Stimulated activated CD8-positive, alpha-beta memory T cell treated with anti-CD3 and anti-CD28 coated beads, Interleukin-12 subunit alpha, Interleukin-12 subunit beta, amount 100 ng/mL, for 1 hour (primary cell): ENCODE measurements at regions not wholly inside any gene's neighbourhood (a gene's known extent, or its start where the extent isn't known, plus 50 kb on each side); places are given as distances from the start of the nearest gene placed in this dataset.

ENCODE experiments used
- DNase-seq: peaks from one replicate; pipeline ENCODE4 v3.0.0-alpha.2; 2020; ENCODE audit warnings: low read depth

DNA sequence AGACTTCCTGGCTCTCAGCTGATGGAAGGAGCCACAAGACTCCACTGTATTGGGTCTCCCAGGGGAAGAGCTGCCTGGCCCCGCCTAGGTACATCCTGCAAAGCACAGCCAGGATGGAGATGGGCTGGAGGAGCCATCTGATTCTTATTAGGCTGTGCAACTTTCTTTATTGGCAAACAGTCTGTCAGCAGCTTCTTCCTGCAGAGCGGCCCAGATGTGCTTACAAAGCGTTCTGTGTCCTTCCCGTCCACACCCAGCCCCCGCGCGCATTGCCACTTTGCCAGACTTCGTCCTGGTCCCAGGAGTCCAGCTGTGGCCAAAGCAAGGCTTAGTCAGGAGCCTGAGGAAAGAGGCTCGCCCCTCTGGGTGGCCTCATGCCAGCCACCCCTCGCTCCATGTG, 409.3 kb downstream of the ZNF536 start:
- no peak for DNase-seq

DNA sequence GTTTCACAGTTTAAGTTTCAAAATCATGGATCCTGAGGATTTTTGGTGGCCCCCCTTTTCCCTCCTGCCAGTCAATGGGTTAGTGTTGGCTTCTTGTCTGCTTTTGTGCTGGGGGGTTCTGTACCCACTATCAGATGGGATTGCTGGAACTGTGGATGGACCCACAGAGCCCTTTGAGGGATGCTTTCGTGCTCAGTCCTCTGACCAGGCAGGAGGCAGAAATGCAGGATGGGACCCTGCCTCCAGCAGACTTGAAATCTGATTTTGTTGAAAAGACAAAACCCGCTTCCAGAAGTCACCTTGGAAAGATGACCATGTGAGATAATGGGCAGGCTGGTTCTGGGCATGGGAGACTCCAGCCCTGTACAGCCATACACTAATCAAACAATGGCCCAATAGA, 408.9 kb downstream of the ZNF536 start:
- DNase-seq: no peak

DNA sequence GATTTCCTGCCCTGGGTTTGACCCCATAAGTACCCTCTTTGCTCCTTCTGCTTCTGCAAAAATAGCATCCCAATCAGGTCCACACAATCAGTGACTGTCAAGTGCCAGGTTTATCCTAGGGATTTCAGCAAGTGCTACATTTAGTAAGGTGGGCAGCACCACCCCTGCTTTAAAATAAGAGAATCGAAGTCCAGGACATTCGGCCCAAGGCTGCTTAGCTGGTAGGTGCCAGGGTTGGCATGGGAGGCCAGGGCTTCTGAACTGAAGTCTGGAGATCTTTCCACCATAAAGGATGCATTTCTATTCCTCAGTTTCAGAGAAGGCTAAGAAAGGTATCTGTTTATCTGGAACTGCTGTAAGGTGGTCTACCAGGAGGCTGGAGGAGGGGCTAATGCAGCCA, 408.3 kb downstream of the ZNF536 start:
- DNase-seq: no peak

DNA sequence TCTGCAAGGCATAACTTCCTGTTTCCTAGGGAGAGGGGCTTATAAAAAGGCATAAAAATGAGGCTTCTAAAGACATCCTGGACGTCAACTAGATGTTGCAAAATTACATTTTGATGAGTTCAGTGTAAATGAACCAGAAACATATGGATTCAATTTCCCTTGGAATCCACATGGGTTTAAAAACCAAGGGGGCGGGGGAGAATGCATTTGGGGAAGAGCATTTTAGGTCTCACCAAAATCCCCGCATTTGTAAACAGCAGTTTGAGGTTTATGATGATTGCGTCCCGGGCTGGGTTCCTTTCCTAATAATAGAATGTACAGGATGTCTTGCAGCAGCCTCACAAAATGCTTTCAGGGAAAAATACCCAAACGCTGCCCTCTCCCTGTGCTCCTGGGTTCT, 407.8 kb downstream of the ZNF536 start:
- no peak for DNase-seq

DNA sequence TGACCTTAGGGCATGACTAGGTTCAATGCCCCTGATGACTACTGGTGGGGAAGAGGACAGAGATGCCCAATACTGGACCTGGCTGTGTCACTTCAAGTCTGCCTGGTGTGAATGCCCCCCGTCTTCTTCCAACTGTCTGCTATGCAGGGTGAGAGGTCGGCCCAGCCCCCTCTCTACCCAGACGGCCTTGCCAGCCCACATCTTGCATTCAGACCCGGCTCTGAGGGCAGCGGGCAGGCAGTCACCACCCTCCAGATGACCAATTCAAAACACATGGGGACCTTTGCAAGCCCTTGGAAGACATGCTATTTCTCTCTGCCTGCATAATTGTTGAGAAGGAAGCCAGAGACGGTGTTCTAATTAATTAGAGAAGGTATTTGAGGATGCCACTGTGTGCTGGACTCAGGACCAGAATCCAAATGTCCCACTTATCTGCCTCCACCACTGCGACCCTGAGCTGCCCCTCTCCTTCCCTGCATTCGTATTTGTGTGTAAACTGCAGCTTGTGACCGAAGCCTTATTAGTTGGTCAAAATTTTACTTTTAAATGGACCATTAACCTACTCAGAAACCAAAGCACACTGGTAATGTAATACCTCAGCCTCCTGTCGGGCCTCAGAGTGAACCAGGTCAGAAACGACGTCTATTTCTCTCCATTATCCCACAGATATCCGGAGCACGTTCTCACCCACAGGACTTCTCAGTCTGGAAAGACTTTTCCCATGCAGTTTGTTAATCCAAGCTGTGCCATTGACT, 407.0 kb downstream of the ZNF536 start:
- DNase-seq: no peak

DNA sequence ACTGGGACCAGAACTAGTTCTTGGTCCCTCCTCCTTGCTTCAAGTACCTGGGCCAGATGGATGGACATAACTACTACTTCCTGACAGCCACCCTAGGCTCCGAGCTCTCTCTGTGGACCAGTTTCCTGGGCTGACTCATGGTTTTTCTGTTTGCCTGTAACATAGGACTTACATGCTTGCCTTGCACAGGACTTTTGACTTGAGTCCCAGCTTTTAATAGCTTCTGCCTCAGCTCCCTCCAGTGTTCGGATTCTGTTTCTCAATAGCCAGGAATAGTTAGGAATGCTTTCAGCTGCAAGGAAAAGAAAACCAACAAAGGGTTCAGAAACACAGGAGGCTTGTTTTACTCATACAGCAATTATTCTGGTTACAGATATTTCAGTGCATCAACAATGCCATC, 405.9 kb downstream of the ZNF536 start:
- no peak for DNase-seq

DNA sequence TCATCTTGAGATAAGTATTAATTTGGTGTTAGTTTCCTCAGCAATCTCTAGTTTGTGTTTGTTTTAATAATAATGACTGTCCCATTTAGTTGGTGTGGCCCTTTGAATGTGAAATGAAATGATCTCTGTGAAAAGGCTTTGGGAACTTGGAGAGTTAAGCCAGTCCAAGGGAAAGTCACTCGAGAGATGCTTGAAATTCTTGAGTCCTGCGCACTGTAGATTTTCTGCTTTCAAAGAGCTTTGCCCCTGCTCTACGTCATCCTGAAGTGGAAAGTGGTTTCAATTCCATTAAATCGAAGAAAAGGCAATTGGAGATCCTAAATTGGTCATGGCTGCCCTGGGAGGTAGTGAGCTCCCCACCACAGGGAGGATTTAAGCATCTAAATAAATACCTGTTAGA, 403.8 kb downstream of the ZNF536 start:
- DNase-seq: no peak

DNA sequence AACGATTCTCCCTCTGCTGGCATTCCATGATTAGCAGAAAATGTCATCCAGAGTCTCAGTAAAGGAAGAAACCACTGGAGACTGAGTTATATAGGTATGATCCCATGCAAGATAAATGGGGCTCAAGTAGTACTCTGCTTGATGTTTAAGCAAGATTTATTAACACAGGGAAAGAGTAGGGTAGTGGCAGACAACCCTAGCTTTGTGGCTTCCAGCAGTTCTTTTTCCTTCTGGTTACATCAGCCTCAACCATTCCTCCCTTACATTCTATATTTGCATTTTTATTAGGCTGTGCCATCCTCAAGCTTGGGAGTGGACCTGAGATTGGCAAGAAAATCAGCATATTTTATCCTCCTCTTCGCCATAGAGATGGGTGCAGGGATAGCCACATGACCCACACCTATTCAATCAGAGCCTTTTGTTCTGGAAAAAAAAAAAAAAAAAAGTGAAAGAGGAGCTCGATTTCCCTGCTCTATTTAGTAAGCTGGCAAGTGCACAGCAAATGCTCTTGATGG, 402.1 kb downstream of the ZNF536 start:
- DNase-seq: no peak

DNA sequence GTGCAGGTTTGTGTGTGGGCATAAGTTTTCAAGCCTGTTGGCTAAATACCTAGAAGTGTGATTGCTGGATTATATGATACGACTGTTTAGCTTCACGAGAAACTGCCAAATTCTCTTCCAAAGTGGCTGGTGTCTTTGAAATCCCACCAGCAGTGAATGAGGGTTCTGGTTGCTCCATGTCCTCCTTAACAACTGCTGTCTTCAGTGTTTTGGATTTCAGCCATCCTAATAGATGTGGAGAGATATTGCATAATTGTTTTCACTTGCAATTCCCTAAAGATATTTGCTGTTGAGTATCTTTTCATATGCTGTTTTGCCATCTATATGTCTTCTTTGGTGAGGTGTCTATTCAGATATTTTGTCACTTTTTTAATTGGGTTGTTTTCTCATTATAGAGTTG, 390.5 kb downstream of the ZNF536 start:
- DNase-seq: no peak

DNA sequence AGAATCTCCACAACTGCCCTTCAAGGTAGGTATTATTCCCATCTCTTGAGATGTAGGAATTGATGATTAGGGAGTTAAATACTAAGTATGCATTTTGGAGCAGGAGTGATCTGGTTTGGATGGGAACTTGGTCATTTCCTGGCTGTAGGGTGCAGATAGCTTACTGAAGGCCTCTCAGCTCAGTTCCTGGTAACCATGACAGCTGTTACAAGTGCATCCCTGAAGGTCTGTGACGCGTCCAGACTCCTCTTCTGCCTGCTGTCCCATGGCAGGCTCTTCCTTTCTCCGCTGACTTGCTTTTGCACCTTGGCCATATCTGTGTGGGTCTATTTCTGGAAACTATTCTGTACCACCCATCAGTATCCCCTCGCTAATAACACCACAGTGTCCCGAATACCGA, 387.8 kb downstream of the ZNF536 start:
- DNase-seq: no peak

DNA sequence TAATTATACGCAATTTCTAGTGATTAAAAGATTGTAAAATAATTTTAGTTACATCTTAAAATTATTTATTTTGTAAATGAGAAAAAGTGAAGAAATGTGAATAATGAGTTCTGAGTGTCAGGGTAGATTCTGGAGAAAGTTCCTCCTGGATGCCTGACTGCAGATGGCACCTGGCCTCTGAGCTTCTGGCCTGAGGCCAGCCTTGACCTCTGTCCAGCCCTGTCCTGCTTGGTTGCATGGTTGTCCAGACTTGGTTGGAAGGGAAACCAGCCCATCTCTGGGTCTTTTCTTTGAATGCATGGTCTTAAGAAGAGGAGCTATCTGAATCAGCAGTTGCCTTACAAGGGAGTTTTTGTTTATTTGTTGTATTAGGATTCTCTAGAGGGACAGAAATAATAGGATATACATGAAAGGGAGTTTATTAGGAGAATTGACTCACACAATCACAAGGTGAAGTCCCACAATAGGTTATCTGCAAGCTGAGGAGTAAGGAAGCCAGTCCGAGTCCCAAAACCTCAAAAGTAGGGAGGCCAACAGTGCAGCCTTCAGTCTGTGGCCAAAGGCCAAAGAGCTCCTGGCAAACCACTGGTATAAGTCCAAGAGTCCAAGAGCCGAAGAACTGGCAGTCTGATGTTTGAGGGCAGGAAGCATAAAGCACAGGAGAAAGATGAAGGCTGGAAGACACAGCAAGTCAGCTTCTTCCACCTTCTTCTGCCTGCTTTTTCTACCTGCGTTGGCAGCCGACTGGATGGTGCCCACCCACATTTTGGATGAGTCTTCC, 385.8 kb downstream of the ZNF536 start:
- DNase-seq: no peak

DNA sequence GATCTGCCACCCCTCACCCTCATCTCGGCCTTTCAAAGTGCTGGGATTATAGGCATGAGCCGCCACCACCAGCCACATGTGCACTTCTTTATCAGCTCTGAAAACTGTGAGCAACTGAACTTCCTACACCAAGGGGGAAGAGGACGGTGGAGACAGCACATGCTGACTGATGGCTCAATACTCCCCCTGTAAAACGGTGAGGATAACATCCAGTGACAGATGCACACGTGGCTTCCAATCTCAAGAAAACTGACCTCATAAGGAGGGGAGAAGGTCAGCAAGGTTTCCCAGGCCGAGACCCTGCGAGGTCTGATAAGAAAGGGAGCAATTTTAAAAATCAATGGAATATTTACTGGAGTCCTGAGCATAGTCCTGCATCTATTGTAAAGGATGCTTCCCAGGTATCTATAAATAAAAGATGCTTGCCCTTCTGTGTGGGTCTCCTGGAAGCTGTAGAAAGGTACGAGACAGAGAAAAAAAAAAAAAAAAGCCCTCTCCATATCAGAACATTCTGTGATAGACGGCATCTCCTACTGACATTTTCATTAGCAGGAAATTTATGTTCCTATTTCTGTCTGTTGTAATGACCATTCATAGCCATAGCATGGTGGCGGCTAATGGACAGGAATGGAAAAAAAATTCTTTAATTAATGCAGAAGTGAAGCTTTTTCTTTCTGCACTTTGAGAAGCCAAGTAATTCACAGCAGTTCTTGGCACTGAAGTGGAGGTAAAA, 385.1 kb downstream of the ZNF536 start:
- no peak for DNase-seq

DNA sequence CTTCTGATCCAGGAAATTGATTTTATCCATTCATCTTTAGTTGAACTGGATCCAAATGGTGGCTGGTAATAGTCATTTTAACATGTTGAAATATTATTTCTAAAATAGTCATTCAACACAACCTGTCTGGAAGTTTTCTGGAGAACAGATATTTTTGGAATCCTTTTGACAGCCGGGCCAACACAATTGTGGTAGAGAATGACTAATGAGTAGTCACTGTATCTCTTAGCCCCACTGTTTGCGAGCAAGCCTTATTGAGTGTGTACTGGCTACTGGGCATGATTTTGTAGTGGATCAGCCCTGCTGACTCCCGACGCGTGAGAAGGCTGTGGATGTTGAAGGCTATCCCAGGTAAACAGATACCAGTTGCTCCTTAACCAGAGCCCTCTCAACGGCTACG, 383.4 kb downstream of the ZNF536 start:
- DNase-seq: no peak

DNA sequence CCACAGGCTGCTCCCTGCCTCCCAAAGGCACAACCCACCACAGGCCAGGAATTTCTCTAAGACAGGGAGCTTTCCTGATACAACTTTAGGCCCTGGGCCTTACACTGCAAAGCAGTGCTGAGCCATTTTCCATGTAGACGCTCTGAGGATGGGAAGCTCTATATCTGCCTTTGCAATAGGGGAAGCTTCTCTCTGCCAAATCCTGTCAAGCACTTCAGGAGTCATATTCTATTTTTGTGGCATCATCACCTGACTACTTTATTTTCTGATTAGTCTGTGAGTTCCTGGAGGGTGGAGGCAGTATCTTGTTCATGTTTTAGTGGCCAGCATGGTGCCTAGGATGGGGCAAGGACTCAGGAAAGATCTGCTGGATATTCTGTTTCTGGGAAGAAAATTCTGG, 382.0 kb downstream of the ZNF536 start:
- no peak for DNase-seq

DNA sequence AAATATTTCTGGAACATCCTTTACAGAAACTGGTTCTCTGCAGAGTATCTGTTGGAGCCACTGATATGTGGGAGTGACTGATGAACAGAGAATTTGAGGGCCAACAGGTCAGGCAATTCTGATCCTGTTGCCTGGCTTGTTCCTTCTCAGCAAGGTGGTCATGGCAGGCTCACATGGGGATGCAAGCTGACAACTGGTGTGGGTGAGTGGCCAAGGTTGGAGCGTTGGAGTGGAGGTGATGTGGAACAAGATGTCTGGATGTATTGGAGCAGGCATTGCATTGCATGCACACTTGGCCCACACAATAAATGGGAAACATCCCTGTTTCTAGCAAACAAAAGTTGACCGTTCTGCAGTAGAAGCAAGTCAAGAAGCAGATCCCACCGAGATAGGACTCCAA, 380.7 kb downstream of the ZNF536 start:
- DNase-seq: no peak

DNA sequence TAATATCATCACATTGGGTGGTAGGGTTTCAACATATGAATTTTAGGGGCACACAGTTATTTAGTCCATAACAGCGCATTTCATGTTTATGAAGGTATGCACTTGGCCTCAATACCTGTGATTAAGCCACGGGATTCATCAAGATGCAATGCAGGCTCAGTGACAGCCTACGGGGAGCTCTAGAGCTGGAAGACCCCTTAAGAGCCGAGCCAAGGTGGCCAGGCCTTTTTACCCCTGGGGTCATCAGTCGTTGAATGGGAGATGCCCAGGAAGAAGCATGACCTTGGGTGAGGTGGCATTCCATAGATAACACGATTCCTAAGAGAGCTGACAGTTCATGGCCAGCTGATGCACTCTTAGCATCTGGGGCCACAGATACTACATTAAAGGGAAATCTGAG, 380.0 kb downstream of the ZNF536 start:
- no peak for DNase-seq

DNA sequence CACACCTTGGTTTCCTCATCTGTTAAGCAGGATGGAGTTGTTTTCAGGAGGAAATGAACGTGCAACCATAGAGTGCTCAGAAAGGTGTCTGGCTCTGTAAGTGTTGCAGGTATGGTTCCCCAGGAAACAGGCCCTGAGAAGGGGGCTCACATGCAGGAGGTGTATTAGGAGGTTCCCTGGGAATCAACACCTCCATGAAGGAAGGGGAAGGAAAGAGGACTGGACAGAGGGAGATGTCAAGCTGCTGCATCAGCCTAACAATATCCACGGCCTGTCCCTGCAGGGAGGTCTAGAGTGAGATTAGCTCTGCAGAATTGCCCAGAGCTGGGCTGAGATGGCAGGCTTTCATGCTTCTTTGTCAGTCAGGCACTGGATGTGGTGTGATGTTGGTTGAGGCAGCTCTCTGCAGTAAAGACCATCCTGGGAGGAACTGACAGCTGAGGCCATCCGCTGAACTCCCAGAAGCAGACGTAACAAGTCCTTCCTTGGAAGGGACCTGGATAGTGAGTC, 373.3 kb downstream of the ZNF536 start:
- DNase-seq: no peak

DNA sequence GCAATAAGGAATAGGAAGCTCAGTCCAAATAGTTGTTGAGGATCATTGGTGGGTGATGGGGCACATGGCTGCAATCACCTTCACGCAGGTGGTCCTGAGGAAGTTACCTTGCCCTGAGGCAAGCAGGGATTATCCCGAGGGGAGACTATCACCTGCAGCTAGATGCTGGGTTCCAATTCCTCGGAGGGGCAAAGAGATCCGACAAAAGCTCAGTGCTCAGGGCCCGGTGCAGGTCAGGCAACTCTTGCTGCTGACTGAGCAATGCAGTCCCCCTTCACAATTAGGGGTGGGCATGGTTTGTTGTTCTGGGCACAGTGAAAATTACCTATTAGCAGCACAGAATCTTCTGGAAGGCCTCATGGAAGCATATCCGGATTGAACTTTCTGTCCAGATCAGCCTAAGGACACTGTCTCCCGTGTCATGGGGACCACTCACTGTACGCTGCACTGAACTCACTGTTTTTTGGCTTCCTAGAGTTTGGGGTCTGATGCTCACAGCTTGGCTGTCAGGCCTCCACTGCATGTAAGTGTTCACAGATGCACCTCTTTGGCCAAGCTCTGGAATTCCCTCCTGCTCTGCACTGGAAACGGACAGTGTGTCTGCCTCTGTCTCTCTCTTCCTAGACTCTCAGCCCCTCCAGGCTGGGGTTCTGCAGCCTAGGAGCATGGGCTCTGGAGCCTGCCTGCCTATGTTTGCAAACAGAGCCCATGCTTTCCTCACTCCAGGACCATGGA, 372.7 kb downstream of the ZNF536 start:
- no peak for DNase-seq

DNA sequence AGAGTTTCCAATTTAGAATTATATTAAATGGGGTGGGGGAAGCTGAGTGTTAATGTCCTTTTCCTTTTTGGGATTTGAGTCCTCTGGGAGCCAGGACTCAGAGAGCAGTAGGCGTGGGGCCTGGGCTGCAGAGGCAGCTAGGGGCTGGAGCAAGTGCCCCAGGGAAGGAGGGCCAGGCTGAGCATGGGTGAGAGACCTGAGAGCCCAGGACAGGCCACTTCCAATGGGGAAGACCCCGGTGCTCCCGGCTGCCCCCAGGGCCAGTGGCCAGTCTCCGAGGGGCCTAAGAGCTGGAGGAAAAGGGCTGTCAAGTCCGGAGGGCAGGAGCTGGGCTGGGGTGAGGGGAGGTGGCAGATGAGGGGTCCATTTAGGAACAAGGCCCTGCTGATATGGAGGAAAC, 371.5 kb downstream of the ZNF536 start:
- no peak for DNase-seq

DNA sequence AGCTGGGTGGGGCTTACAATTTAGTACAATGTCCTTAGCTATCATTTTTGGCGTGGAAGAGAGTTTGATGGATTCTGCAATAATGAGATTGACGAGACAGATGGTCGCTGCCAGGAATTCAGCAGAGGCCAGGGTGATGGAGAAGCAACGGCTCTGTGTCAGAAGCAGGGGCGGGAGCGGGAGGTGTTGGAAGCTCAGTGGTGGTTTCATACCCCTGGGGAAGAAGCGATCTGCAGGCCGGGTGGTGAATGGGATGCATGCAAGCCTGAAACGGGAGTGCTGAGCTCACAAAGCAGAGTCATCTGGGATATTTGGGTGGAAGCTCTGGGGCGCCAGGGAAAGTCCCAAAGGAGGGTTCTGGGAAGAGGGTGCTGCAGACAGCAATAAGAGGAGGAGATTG, 370.8 kb downstream of the ZNF536 start:
- no peak for DNase-seq

DNA sequence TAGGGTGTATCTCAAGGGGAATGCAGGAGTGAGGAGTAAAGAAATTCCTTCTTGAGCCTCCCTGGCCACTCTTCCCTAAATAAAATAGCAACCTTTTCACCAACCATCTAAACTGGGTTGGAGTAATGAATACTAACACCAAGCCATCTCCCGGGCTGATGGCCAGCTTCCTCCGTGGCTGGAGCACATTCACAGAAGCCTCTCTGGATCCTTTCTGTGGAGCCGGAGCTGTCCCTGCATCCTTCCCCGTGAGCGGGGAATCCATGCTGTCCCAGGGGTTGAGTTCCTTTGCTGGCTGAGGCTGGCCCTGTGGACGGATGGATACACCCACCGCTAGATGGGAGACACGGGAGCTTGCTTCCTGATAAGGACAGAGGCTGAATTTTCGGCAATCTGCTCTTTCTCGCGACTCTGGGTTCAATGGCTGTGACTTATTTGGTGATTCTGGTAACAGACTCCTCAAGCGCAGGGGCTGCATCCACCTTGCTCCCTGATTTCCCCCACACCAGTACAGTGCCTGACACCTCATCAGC, 370.3 kb downstream of the ZNF536 start:
- no peak for DNase-seq

DNA sequence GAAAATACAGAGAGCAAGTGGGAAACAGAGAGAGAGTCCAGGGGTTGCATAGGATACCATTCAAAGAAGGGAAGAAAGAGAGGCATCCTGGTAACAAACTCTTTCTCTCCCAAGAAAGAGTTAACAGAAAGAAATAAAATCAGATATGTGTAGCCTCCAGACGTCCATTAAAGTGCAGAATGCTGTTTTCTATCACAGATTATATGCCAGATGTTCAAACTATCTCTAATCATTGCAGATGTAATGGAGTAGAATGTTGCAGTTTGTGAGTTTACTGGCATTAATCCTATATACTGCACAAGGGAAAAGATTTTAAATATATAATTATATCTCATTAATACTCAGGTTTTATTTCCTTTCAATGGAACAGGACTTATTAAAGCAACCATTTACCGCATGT, 369.4 kb downstream of the ZNF536 start:
- no peak for DNase-seq
